Muscle of back (tissue), 3 donors: ENCODE measurements at regions not wholly inside any gene's neighbourhood (a gene's known extent, or its start where the extent isn't known, plus 50 kb on each side); places are given as distances from the start of the nearest gene placed in this dataset.

Experiments
- DNase-seq, 3 donors: peaks; one replicate each; pipeline versions ENCODE4 v3.0.0 to v3.0.0-alpha.2; 2013

- no peak for DNase-seq
These were observed 220.1 kb upstream of the RPL34 start for GRCh38 chr4:108400309-108400708.

GRCh38 chr4:108399610-108400265 lies 220.6 kb upstream of the RPL34 start:
- DNase-seq, result no peak

GRCh38 chr4:108398836-108399235 lies 221.5 kb upstream of the RPL34 start:
- DNase-seq, result no peak

- DNase-seq, result no peak
These were observed 222.1 kb upstream of the RPL34 start for GRCh38 chr4:108398316-108398715.

DNA sequence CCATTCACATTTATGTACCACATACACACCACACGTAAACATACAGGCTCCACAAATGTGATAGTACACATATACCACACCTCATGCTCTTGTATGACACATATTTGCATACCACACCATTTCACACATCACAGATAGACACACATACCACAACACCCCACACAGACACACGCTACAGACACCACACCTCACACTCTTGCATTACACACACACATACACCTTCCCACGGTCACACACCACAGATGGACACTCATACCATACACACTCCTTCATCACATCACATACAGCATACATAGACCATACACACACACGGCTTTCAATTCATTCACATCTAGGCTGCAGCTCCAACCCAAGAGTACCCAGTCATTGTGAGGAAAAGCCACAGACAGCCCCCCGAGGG lies 222.5 kb upstream of the RPL34 start:
- no peak for DNase-seq

GRCh38 chr4:108396900-108397497 lies 223.4 kb upstream of the RPL34 start:
- peak in 1 of 3 donors; percentile 28 for DNase-seq

- DNase-seq, result no peak
These were observed 224.6 kb upstream of the RPL34 start for GRCh38 chr4:108395786-108396185.

- no peak for DNase-seq
These were observed 225.2 kb upstream of the LEF1 start for GRCh38 chr4:108393890-108394472.

GRCh38 chr4:108391701-108392455 lies 223.1 kb upstream of the LEF1 start:
- no peak for DNase-seq

GRCh38 chr4:108385076-108385475 lies 216.3 kb upstream of the LEF1 start:
- no peak for DNase-seq

DNA sequence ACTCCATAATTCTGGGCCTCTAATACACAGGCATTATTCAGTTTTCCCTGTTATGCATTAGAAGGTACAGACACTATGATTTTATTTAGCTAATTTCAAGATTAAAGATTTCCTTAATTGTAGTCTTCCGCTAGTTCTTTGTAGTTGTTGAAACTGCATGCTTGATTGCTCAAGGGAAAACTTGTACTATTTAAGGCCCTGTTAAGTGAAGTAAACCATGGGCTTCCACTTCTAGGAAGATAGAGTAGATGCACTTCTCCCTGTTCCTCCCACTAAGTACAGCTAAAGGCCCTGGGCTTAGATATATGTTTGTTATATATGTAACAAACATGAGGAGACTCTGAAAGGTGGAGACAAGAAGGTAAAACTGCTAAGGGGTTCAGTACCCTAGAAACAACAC lies 215.8 kb upstream of the LEF1 start:
- DNase-seq, result no peak

GRCh38 chr4:108383157-108383556 lies 214.4 kb upstream of the LEF1 start:
- no peak for DNase-seq

GRCh38 chr4:108382751-108383150 lies 214.0 kb upstream of the LEF1 start:
- DNase-seq, result no peak

DNA sequence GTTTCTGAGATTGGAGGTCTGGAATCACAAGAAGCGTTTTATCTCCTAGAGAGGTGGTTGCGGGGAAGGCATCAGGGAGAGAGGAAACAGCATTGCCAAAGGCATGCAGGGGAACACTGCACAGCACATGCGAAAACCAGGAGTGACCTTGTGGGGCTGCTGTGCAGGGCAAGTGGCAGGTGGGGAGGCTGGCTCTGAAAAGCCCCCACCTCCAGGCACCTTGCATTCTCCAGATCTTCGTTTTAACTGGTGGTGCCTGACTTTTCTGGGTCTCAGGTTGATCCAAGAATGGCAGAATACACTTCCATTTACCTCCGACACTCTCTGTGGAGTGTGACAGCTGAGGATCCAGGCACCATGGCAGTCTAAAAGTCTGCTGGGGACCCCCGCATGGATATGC lies 209.4 kb upstream of the LEF1 start:
- no peak for DNase-seq

DNA sequence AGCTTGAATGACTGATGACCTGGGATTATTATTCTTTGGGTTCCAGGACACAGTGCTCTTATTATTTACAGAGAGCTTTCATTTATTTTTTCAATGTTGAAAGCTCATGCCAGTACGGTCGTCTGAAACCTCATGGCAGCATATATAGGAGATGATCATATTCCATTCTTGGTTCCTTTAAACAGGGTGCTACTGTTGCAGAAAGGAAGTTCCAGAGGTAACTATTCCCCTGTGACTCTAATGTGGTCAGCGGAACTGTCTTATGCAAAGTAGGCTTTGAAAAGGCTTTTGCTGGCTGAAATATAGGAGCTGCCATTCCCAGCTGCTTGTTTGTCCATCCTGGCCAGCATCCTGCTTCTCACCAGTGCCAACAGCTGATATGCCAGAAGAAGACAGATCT lies 208.3 kb upstream of the LEF1 start:
- DNase-seq, result no peak

- no peak for DNase-seq
These were observed 206.7 kb upstream of the LEF1 start for GRCh38 chr4:108375434-108375833.

DNA sequence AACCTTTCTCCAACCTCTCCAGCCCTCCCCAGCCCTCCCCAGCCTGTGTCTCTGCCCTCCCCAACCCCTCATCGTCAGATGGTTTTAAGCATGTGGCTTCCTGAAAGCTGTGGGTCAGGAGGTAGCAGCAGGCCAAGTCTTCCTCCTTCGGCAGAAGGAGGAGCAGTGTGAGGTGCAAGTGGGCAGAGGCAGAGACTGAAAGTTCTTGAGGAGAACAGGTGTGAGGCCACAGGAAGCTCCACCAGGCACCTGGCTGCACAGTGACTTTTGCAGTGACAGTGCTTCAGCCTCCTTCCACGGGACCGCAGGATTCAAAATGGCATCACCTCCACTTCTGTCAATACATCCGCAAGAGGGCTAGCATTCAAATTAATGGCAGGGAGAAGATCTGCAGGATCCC lies 203.9 kb upstream of the LEF1 start:
- no peak for DNase-seq

- DNase-seq, result no peak
These were observed 202.6 kb upstream of the LEF1 start for GRCh38 chr4:108371282-108371681.

DNA sequence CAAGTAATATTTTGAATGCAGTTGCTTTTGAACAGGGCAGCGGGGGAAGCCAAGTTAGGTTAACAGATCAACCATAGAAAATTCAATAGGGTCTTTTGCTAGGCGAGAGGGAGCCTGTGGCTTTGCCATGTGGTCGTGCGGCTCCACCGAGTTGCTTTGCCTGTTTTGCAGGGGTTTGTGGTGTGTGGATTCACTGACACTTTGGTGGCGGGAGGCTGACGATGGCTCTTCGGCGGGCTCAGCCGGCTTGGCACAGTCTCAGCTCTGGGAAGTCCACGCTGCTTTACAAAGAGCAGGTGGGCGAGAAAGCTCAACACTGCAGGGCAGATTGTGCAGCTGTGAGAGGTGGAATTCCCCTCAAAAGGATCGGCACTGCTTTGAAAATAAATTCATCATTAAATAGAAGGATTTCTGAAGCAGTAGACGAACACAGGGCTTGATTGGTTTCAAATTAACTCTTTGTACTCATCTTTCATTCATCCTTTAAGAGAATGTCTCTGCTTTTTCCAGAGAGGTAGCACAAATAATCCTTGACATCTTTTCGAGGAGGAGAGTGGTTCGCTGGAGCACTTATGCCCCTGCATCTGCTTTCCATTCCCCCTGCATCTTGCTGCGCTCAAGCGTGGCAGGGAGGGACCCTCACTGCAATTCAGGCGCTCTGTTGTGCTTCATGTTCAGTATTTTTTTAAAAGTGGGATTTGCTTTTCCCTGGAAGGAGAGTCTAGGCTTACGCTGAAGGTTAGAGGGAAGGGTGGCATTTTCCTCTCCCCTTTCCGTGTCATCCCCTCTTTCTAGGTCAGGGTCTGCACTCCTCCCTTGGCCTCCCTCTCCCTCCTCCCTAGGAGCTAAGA lies 201.8 kb upstream of the LEF1 start:
- DNase-seq, result peak in 1 of 3 donors; percentile 17

- DNase-seq, result no peak
These were observed 200.4 kb upstream of the LEF1 start for GRCh38 chr4:108369035-108369655.

- no peak for DNase-seq
These were observed 199.0 kb upstream of the LEF1 start for GRCh38 chr4:108367751-108368150.
